GM18873 (cell line): ENCODE measurements at regions not wholly inside any gene's neighbourhood (a gene's known extent, or its start where the extent isn't known, plus 50 kb on each side); places are given as distances from the start of the nearest gene placed in this dataset.
"Not testable (repeated sequence)": the region's sequence is repeated elsewhere in the genome, so short reads cannot be mapped to it uniquely, and the experiment has no call there.

ENCODE experiments used
- ATAC-seq: cut with Tn5 transposase; IDR thresholded peaks from one replicate; pipeline ENCODE4 v1.9.1; 2021; ENCODE audit warnings: mild to moderate bottlenecking, moderate library complexity, moderate number of reproducible peaks; ENCODE audit not compliant: unreplicated experiment, low FRiP score

GRCh38 chr9:19660019-19660418, 128.8 kb downstream of the SLC24A2 start:
- ATAC-seq, result no peak

GRCh38 chr9:19656704-19657103, 132.1 kb downstream of the SLC24A2 start:
- ATAC-seq, result no peak

GRCh38 chr9:19651681-19652080, 137.2 kb downstream of the SLC24A2 start:
- no peak for ATAC-seq

GRCh38 chr9:19650312-19650711, 138.5 kb downstream of the SLC24A2 start:
- ATAC-seq, result no peak

- ATAC-seq, result no peak
These were observed 139.3 kb downstream of the SLC24A2 start for GRCh38 chr9:19649336-19650041.

- no peak for ATAC-seq
These were observed 140.2 kb downstream of the SLC24A2 start for GRCh38 chr9:19648672-19649071.

- ATAC-seq, result no peak
These were observed 145.0 kb downstream of the SLC24A2 start for GRCh38 chr9:19643875-19644274.

- no peak for ATAC-seq
These were observed 146.6 kb downstream of the SLC24A2 start for GRCh38 chr9:19642256-19642655.

- no peak for ATAC-seq
These were observed 147.8 kb downstream of the SLC24A2 start for GRCh38 chr9:19641046-19641445.

GRCh38 chr9:19640014-19640413, 148.8 kb downstream of the SLC24A2 start:
- no peak for ATAC-seq

GRCh38 chr9:19637084-19637483, 151.8 kb downstream of the SLC24A2 start:
- ATAC-seq, result no peak

GRCh38 chr9:19634881-19635280, 154.0 kb downstream of the SLC24A2 start:
- ATAC-seq, result no peak

GRCh38 chr9:19631181-19631580, 157.7 kb downstream of the SLC24A2 start:
- no peak for ATAC-seq

GRCh38 chr9:19630760-19631159, 158.1 kb downstream of the SLC24A2 start:
- ATAC-seq, result no peak

GRCh38 chr9:19629488-19629887, 159.3 kb downstream of the SLC24A2 start:
- ATAC-seq, result no peak

- ATAC-seq, result not testable (repeated sequence)
These were observed 163.4 kb downstream of the SLC24A2 start for GRCh38 chr9:19625426-19625825.

GRCh38 chr9:19624519-19624918, 164.3 kb downstream of the SLC24A2 start:
- no peak for ATAC-seq

- no peak for ATAC-seq
These were observed 164.9 kb downstream of the SLC24A2 start for GRCh38 chr9:19623941-19624340.

- ATAC-seq, result no peak
These were observed 168.5 kb downstream of the SLC24A2 start for GRCh38 chr9:19620326-19620725.

- no peak for ATAC-seq
These were observed 169.6 kb downstream of the SLC24A2 start for GRCh38 chr9:19619221-19619620.

- no peak for ATAC-seq
These were observed 170.0 kb downstream of the SLC24A2 start for GRCh38 chr9:19618816-19619215.

GRCh38 chr9:19615036-19615624, 173.7 kb downstream of the SLC24A2 start:
- ATAC-seq, result no peak
